Breast epithelium (tissue), 4 donors: ENCODE measurements at regions not wholly inside any gene's neighbourhood (a gene's known extent, or its start where the extent isn't known, plus 50 kb on each side); places are given as distances from the start of the nearest gene placed in this dataset.
"Not testable (repeated sequence)": the region's sequence is repeated elsewhere in the genome, so short reads cannot be mapped to it uniquely, and the experiment has no call there.

Experiments
- DNase-seq, 2 donors: peaks; one replicate each; pipeline ENCODE4 v3.0.0-alpha.2; 2019; ENCODE audit warnings: low spot score in 2 of 2
- H3K27ac ChIP-seq, 2 donors: fragments of 200-600 bp; sonication (generic) in 1 of 2; one replicate each; pipeline ENCODE4 v1.5.1; 2016 to 2019; ENCODE audit warnings: mild to moderate bottlenecking in 1 of 2
- H3K27me3 ChIP-seq, 2 donors: fragments of 200-600 bp; sonication (generic) in 1 of 2; one replicate each; pipeline versions ENCODE4 v1.5.1 to v1.6.0; 2017 to 2019; ENCODE audit warnings: control low read depth in 1 of 2, mild to moderate bottlenecking in 1 of 2
- H3K36me3 ChIP-seq: fragments of 200-600 bp; one replicate; pipeline ENCODE4 v1.5.1; 2019
- H3K4me1 ChIP-seq, 2 donors: fragments of 200-600 bp; sonication (generic); one replicate each; pipeline ENCODE4 v1.5.1; 2016 to 2019; ENCODE audit warnings: control low read depth in 1 of 2
- H3K4me3 ChIP-seq, 3 donors: fragments of 200-600 bp; sonication (generic); 1 replicate in 2 of 3; 2 replicates in 1 of 3; pipeline ENCODE4 v1.5.1; 2016 to 2019; ENCODE audit warnings: mild to moderate bottlenecking in 3 of 3, moderate library complexity in 2 of 3
- H3K9me3 ChIP-seq, 2 donors: fragments of 200-600 bp; sonication (generic) in 1 of 2; one replicate each; pipeline ENCODE4 v1.5.1; 2016 to 2019; ENCODE audit warnings: control low read depth in 1 of 2
- CTCF ChIP-seq, 3 donors: fragments of 450-650 bp; IDR thresholded peaks; one replicate each; pipeline ENCODE4 v1.5.1; 2016 to 2017; ENCODE audit warnings: antibody characterized with exemption in 3 of 3, mild to moderate bottlenecking in 3 of 3, moderate library complexity in 3 of 3
- POLR2A ChIP-seq: fragments of 450-650 bp; IDR thresholded peaks from one replicate; pipeline ENCODE4 v1.6.1; 2016; ENCODE audit warnings: antibody characterized with exemption, mild to moderate bottlenecking, moderate library complexity
- POLR2AphosphoS5 ChIP-seq, 3 donors: sonication (generic); formaldehyde crosslinking; IDR thresholded peaks; one replicate each; pipeline ENCODE4 v1.6.1; 2017; ENCODE audit warnings: antibody characterized with exemption in 3 of 3
- intact Hi-C: fragments of 100-400 bp; cut with DNase I; formaldehyde crosslinking; loops from one replicate; pipeline ENCODE4 v1.15.1; 2023; ENCODE audit warnings: low total_unique reads

GRCh38 chr1:74971982-74972381 lies 162.2 kb upstream of the LHX8 start:
- Histone ChIP-seq H3K27ac (no peak overlapping the region), H3K36me3 (no peaks in the 10 kb centered on the region), H3K27me3 (no peaks in the 10 kb centered on the region), H3K4me1 (no peaks in the 10 kb centered on the region), H3K9me3 (no peaks in the 10 kb centered on the region), H3K4me3 (no peak overlapping the region)
- intact Hi-C loops, result no loop called here
- DNase-seq, result no peak
- TF ChIP-seq CTCF (IDR thresholded peaks at IDR 0.05), result no peak
- TF ChIP-seq POLR2A, result no peak
- no peak for TF ChIP-seq POLR2AphosphoS5 (IDR thresholded peaks at IDR 0.05)

DNA sequence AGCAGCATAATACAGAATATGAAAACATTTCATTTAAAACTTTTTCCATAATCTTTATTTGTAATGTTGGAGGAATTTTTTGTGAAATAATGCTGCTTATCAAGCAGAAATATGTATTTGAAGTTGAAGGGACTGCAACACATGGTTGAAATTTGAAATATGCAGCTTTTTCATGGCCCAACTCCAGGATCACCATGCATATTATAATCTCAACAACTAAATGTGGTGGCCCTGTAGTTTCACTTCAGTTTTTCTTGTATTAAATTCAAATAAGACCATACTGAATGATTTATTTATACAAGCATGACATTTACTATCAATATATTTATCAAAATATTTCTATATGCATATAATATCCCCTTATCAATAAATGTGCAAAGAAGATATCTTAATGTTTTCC lies 157.7 kb upstream of the LHX8 start:
- H3K27ac ChIP-seq, result no peak overlapping the region
- H3K9me3 ChIP-seq, result no peaks in the 10 kb centered on the region
- intact Hi-C loops, result no loop called here
- no peak overlapping the region for H3K4me3 ChIP-seq
- no peaks in the 10 kb centered on the region for H3K4me1 ChIP-seq
- no peaks in the 10 kb centered on the region for H3K36me3 ChIP-seq
- no peak for DNase-seq
- no peaks in the 10 kb centered on the region for H3K27me3 ChIP-seq
- TF ChIP-seq POLR2AphosphoS5 (IDR thresholded peaks at IDR 0.05), result no peak

DNA sequence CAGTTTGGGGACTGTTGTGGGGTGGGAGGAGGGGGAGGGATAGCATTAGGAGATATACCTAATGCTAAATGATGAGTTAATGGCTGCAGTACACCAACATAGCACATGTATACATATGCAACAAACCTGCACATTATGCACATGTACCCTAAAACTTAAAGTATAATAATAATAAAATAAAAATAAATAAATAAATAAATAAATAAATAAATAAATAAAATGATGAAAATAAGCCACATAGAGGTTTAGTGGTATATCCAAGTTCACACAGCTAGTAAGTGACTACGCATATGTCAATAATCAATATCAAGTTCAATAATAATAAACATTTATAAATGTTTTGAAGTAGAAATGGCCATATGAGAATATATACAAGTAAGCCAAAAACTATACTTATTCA lies 141.7 kb upstream of the LHX8 start:
- H3K27me3 ChIP-seq, intact Hi-C loops, DNase-seq: not testable (repeated sequence)

GRCh38 chr1:74995821-74996220 lies 138.4 kb upstream of the LHX8 start:
- Histone ChIP-seq H3K9me3 (no peaks in the 10 kb centered on the region), H3K36me3 (no peaks in the 10 kb centered on the region), H3K27me3 (no peaks in the 10 kb centered on the region), H3K4me1 (no peaks in the 10 kb centered on the region), H3K4me3 (no peak overlapping the region), H3K27ac (no peak overlapping the region)
- TF ChIP-seq POLR2A (no peak), CTCF (IDR thresholded peaks at IDR 0.05) (no peak), POLR2AphosphoS5 (IDR thresholded peaks at IDR 0.05) (no peak)
- DNase-seq, result no peak
- intact Hi-C loops, result no loop called here

More for the DNA sequence above, 141.7 kb upstream of the LHX8 start:
- H3K27ac ChIP-seq, H3K4me1 ChIP-seq, H3K4me3 ChIP-seq, H3K36me3 ChIP-seq, H3K9me3 ChIP-seq: not testable (repeated sequence)

- H3K36me3 ChIP-seq, result no peaks in the 10 kb centered on the region
- intact Hi-C loops, result no loop called here
- H3K4me3 ChIP-seq, result no peak overlapping the region
- no peak for DNase-seq
- H3K27me3 ChIP-seq, result no peaks in the 10 kb centered on the region
- TF ChIP-seq POLR2A, result no peak
- no peak for TF ChIP-seq CTCF (IDR thresholded peaks at IDR 0.05)
- TF ChIP-seq POLR2AphosphoS5 (IDR thresholded peaks at IDR 0.05), result no peak
- H3K9me3 ChIP-seq, result no peaks in the 10 kb centered on the region
- H3K4me1 ChIP-seq, result no peaks in the 10 kb centered on the region
- no peak overlapping the region for H3K27ac ChIP-seq
Measured at GRCh38 chr1:75010547-75010946, 123.6 kb upstream of the LHX8 start.

DNA sequence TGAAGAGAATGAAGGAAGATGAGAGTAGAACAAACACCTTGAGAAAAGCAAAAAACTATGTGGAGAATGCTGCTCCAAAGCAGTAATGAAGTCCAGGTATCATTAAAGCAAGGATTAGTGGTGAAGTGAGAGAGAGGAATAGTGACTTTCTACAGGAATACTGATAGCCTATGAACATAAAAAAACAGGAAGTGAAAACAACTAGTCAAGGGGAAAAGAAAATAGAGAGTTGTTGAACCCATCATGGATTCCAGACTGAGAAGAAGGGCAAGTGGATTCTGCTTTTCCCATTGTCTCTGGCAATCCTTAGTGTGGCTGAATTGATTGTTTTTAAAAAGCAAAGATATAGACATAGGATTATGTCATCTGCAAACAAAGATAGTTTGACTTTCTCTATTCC lies 119.9 kb upstream of the LHX8 start:
- Histone ChIP-seq H3K9me3 (no peaks in the 10 kb centered on the region), H3K4me1 (no peaks in the 10 kb centered on the region), H3K27ac (no peak overlapping the region), H3K36me3 (no peaks in the 10 kb centered on the region), H3K27me3 (no peaks in the 10 kb centered on the region), H3K4me3 (no peak overlapping the region)
- DNase-seq, result no peak
- intact Hi-C loops, result no loop called here
- TF ChIP-seq CTCF (IDR thresholded peaks at IDR 0.05) (no peak), POLR2A (no peak), POLR2AphosphoS5 (IDR thresholded peaks at IDR 0.05) (no peak)
